DND-41 (cell line): ENCODE measurements at regions not wholly inside any gene's neighbourhood (a gene's known extent, or its start where the extent isn't known, plus 50 kb on each side); places are given as distances from the start of the nearest gene placed in this dataset.

ENCODE experiments used
- CTCF ChIP-seq: IDR thresholded peaks from 2 replicates; pipeline ENCODE4 v1.5.1; 2012; ENCODE audit warnings: borderline replicate concordance, low read length, moderate library complexity, mild to moderate bottlenecking; ENCODE audit not compliant: poor library complexity, severe bottlenecking; ENCODE audit errors: extremely low read depth
- EZH2 ChIP-seq: IDR thresholded peaks from 3 replicates; pipeline ENCODE4 v1.6.1; 2012; ENCODE audit warnings: borderline replicate concordance, low read depth, mild to moderate bottlenecking, moderate library complexity, low read length, inconsistent platforms; ENCODE audit not compliant: severe bottlenecking

GRCh38 chr5:133713751-133714150, 101.4 kb upstream of the FSTL4 start:
- no peak for TF ChIP-seq CTCF
- no peak for TF ChIP-seq EZH2
